NT2/D1 (cell line): ENCODE measurements at regions not wholly inside any gene's neighbourhood (a gene's known extent, or its start where the extent isn't known, plus 50 kb on each side); places are given as distances from the start of the nearest gene placed in this dataset.

Source experiments
- DNase-seq: peaks from one replicate; pipeline ENCODE4 v3.0.0-alpha.2; 2011; ENCODE audit warnings: low read depth, low spot score
- H3K27me3 ChIP-seq: 2 replicates; pipeline ENCODE4 v1.6.0; 2011; ENCODE audit warnings: mild to moderate bottlenecking; ENCODE audit not compliant: insufficient read length, insufficient read depth
- H3K36me3 ChIP-seq: 2 replicates; pipeline ENCODE4 v1.6.1; 2011; ENCODE audit warnings: mild to moderate bottlenecking, low read length, mixed read lengths; ENCODE audit not compliant: insufficient read depth, insufficient read length
- H3K4me1 ChIP-seq: 2 replicates; pipeline ENCODE4 v1.5.1; 2011; ENCODE audit not compliant: insufficient read depth, insufficient read length
- H3K4me3 ChIP-seq: 2 replicates; pipeline ENCODE4 v1.5.1; 2011; ENCODE audit warnings: low read depth; ENCODE audit not compliant: insufficient read length
- H3K9ac ChIP-seq: 2 replicates; pipeline ENCODE4 v1.6.0; 2011; ENCODE audit warnings: low read depth; ENCODE audit not compliant: insufficient read length
- H3K9me3 ChIP-seq: 2 replicates; pipeline ENCODE4 v1.5.1; 2011; ENCODE audit warnings: mild to moderate bottlenecking, low read length; ENCODE audit not compliant: insufficient read depth
- SUZ12 ChIP-seq: IDR thresholded peaks from 2 replicates; pipeline ENCODE4 v1.6.1; 2011; ENCODE audit not compliant: insufficient read length, insufficient read depth; ENCODE audit errors: extremely low read depth
- YY1 ChIP-seq: IDR thresholded peaks from 2 replicates; pipeline ENCODE4 v1.6.1; 2011; ENCODE audit not compliant: insufficient read length, insufficient read depth
- ZNF274 ChIP-seq: IDR thresholded peaks from 2 replicates; pipeline ENCODE4 v1.6.1; 2011; ENCODE audit warnings: mild to moderate bottlenecking, low read depth, low read length

DNA sequence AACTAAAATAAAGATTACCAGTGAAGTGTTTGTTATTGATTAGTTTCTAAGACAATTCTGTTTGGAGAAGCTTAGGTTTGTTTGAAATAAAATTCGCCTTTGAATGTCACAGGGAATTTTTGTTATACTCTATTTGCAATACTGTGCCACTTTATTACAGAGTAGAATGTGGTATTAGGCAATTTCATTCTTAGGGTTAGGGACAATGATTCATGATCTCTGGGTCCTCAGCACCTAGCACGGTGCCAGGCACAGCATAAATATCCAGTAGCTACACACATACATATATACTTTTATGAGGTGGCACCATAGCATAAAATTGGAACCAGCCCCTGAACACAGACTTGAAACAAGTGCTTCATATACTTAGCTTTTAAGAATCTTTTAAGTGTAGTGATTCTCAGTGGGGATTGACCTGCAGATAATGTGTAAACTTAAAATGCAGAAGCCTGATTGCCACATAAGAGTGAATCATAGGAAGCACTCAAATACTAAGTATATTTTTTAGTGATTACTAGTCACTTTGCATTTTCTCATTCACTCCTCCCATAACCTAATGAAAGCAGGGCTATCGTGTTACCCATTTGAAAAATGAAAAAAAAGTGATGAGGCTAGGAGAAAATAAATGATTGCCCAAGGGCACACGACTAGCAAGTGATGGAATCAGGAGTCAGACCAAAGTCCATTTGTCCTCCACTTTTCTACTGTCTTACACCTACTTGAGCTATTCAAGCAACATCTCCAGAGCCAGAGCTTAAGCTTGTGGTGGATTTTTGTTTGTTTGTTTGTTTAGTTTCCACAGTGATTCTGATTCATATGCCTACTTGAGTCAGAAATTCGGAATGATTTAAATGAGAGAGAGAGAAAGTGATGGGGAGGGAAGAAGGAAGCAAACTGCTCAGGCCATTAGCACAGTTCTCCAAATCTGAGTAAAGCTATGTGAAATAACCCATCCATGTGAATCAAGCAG is 366.0 kb upstream of the FGF13 start:
- no peak for DNase-seq

DNA sequence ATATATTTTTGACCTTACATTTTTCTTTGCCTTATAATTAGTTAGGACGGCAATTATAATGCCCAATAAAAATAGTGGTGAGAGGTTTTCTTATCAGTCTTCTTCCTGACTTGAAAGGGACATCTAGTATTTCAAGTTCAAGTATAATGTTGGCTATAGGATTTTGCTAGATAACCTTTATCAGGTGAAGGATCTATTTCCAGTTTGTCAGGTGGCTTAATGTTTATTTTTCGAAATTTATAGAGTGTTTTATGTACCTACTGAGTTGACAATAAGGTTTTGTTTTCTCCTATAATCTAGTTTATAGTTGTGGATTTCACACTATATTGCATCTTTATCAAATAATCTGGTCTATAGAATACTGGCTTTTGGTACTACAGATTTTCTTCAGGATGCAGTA is 351.8 kb upstream of the FGF13 start:
- Histone ChIP-seq H3K9me3 (no peaks in the 10 kb centered on the region), H3K27me3 (no peaks in the 10 kb centered on the region), H3K36me3 (no peaks in the 10 kb centered on the region), H3K4me3 (no peak overlapping the region), H3K4me1 (no peaks in the 10 kb centered on the region), H3K9ac (no peak overlapping the region)
- DNase-seq = no peak
- TF ChIP-seq SUZ12 (no peak), YY1 (no peak), ZNF274 (no peak)

More for the DNA sequence above, 366.0 kb upstream of the FGF13 start:
- no peak for TF ChIP-seq SUZ12
- no peak for TF ChIP-seq YY1
- Histone ChIP-seq H3K27me3 (no peaks in the 10 kb centered on the region), H3K4me1 (no peaks in the 10 kb centered on the region), H3K4me3 (no peak overlapping the region), H3K9ac (no peak overlapping the region), H3K9me3 (no peaks in the 10 kb centered on the region), H3K36me3 (no peaks in the 10 kb centered on the region)

- Histone ChIP-seq H3K27me3 (no peaks in the 10 kb centered on the region), H3K4me3 (no peak overlapping the region), H3K9me3 (no peaks in the 10 kb centered on the region), H3K36me3 (no peaks in the 10 kb centered on the region), H3K9ac (no peak overlapping the region), H3K4me1 (no peaks in the 10 kb centered on the region)
- TF ChIP-seq ZNF274 (no peak), SUZ12 (no peak), YY1 (no peak)
- no peak for DNase-seq
These were observed 347.4 kb upstream of the FGF13 start for GRCh38 chrX:139058831-139059495.

DNA sequence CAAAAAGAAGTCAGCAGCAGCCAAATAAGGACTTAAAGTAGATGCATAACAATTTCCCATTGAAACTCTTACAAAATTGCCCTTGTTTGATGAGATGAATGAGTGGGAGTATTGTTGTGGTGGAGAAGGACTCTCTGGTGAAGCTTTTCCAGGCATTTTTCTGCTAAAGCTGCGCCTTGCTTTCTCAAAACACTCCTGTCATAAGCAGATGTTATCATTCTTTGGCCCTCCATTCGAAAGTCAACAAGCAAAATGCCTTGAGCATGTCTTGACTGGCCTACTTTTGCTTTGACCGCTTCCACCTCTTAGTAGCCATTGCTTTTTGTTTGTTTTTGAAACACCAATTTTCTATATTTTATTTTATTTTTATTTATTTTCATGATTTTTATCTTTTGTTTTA is 340.9 kb upstream of the FGF13 start:
- Histone ChIP-seq H3K27me3 (no peaks in the 10 kb centered on the region), H3K4me1 (no peaks in the 10 kb centered on the region)
- DNase-seq = no peak

DNA sequence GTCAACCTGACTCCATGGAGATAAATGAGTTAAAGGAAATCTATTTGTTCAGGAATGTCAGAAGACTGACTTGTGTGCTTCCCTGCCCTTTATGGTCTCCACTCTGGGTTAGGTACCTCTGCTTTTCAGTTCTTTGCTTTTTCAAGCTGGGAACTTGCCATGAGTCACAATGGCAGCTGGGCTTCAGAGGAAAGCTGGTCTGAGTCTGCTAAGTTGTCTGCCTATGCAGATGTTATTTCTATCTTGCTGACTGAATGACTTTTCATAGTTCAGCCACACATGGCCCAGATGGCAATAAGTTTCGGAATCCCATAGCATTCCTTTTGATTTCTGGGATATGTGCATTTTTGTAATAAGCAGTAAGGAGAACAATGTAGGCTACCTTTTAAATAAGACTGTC is 337.9 kb upstream of the FGF13 start:
- TF ChIP-seq SUZ12 (no peak), ZNF274 (no peak), YY1 (no peak)
- Histone ChIP-seq H3K9ac (no peak overlapping the region), H3K27me3 (no peaks in the 10 kb centered on the region), H3K4me1 (no peaks in the 10 kb centered on the region), H3K4me3 (no peak overlapping the region), H3K36me3 (no peaks in the 10 kb centered on the region), H3K9me3 (no peaks in the 10 kb centered on the region)
- DNase-seq = no peak

More for the DNA sequence above, 340.9 kb upstream of the FGF13 start:
- H3K36me3 ChIP-seq = no peaks in the 10 kb centered on the region
- TF ChIP-seq SUZ12 (no peak), YY1 (no peak), ZNF274 (no peak)
- no peak overlapping the region for H3K4me3 ChIP-seq
- H3K9me3 ChIP-seq = no peaks in the 10 kb centered on the region
- no peak overlapping the region for H3K9ac ChIP-seq

DNA sequence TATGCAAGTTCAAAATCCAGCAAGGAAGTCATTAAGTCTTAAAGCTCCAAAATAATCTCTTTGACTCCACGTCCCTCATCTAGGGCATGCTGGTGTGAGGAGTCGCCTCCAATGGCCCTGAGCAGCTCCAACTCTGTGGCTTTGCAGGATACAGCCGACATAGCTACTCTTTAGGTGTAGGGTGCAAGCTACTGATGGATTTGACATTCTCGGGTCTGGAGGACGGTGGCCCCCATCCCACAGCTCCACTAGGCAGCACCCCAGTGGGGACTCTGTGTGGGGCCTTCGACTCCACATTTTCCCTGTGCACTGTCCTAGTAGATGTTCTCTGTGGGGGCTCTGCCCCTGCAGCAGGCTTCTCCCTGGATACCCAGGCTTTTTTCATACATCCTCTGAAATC is 333.2 kb upstream of the FGF13 start:
- no peak overlapping the region for H3K4me3 ChIP-seq
- H3K4me1 ChIP-seq = no peaks in the 10 kb centered on the region
- no peak for TF ChIP-seq SUZ12
- TF ChIP-seq ZNF274 = no peak
- no peak for TF ChIP-seq YY1
- H3K27me3 ChIP-seq = no peaks in the 10 kb centered on the region
- no peaks in the 10 kb centered on the region for H3K36me3 ChIP-seq
- DNase-seq = no peak
- no peak overlapping the region for H3K9ac ChIP-seq
- H3K9me3 ChIP-seq = no peaks in the 10 kb centered on the region

GRCh38 chrX:139039041-139039440 is 327.5 kb upstream of the FGF13 start:
- no peak for TF ChIP-seq YY1
- no peak for TF ChIP-seq ZNF274
- no peak for TF ChIP-seq SUZ12
- H3K27me3 ChIP-seq = no peaks in the 10 kb centered on the region
- no peak for DNase-seq
- no peaks in the 10 kb centered on the region for H3K9me3 ChIP-seq
- H3K9ac ChIP-seq = no peak overlapping the region
- no peaks in the 10 kb centered on the region for H3K36me3 ChIP-seq
- no peaks in the 10 kb centered on the region for H3K4me1 ChIP-seq
- H3K4me3 ChIP-seq = no peak overlapping the region
